ENCODE measurements at regions not wholly inside any gene's neighbourhood (a gene's known extent, or its start where the extent isn't known, plus 50 kb on each side); places are given as distances from the start of the nearest gene placed in this dataset.

DNA sequence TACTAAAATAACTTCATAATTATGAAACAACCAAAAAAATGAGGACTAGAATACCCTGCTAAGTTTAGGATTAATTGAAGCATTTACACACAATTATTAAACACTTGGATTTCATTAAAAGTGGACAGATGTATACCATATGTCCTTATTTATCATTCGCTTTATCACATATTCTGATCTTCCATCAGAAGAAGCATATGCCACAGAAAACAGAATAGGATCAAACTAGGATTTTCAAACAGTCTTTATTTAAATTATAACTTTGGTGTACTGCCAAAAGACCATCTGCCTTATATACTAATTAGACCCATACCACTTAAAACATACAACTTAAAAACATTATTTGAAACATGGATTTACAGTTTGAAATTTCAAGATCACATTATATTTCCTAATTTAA is 727.1 kb upstream of the KLHL1 start:
- TF ChIP-seq CTCF (IDR thresholded peaks at IDR 0.05) (no peak), ZFX (IDR thresholded peaks at IDR 0.05; ENCODE audit: borderline replicate concordance) (no peak)
